PFSK-1 (cell line): ENCODE measurements at regions not wholly inside any gene's neighbourhood (a gene's known extent, or its start where the extent isn't known, plus 50 kb on each side); places are given as distances from the start of the nearest gene placed in this dataset.

Source experiments
- FOXP2 ChIP-seq: optimal IDR thresholded peaks from 2 replicates; pipeline ENCODE3; 2011; ENCODE audit warnings: borderline replicate concordance, control low read depth, inconsistent platforms; ENCODE audit not compliant: insufficient read depth; ENCODE audit errors: extremely low read length, extremely low read depth
- POLR2AphosphoS5 ChIP-seq: IDR thresholded peaks from 2 replicates; pipeline ENCODE4 v1.6.1; 2012; ENCODE audit warnings: low read depth, mild to moderate bottlenecking, control low read depth, low read length, moderate library complexity
- SIN3A ChIP-seq: IDR thresholded peaks from 2 replicates; pipeline ENCODE4 v1.6.1; 2012; ENCODE audit warnings: mild to moderate bottlenecking, low read length, moderate library complexity, borderline replicate concordance; ENCODE audit not compliant: insufficient read depth
- TAF1 ChIP-seq: IDR thresholded peaks from 2 replicates; pipeline ENCODE4 v1.6.1; 2012; ENCODE audit warnings: low read length, control low read depth, borderline replicate concordance; ENCODE audit not compliant: insufficient read depth

- TF ChIP-seq POLR2AphosphoS5: no peak
- no peak for TF ChIP-seq SIN3A
- TF ChIP-seq FOXP2: no peak
- no peak for TF ChIP-seq TAF1
Observed at GRCh38 chr11:28690746-28691145, 582.6 kb downstream of the METTL15 start.
